ENCODE measurements at regions not wholly inside any gene's neighbourhood (a gene's known extent, or its start where the extent isn't known, plus 50 kb on each side); places are given as distances from the start of the nearest gene placed in this dataset.
"Not testable (repeated sequence)": the region's sequence is repeated elsewhere in the genome, so short reads cannot be mapped to it uniquely, and the experiment has no call there.

DNA sequence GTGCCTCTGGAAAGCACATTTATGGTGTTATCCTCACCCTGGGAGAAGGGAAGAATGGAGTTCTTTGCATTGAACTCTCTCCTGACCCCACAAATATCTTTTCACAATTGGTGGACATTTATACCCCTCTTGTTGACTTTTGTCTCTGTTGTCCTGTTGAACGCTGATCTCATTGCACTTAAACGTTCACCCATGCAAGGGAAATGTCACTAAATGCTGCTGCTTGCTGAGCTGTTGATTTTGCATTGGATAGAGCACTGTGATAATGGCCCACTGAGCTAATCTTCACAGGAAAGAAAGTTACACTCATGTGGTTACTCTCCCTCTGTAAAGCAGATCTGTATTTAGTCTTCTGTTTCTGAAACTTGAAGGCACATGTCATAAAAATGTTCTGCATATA, 133.4 kb downstream of the FZD1 start:
- Histone ChIP-seq H3K4me1 (no peaks in the 10 kb centered on the region), H3K36me3 (no peaks in the 10 kb centered on the region), H3K27me3 (no peaks in the 10 kb centered on the region), H3K9me3 (no peaks in the 10 kb centered on the region), H3K4me3 (no peak overlapping the region), H3K27ac (no peak overlapping the region)
- TF ChIP-seq, protein P1, sequence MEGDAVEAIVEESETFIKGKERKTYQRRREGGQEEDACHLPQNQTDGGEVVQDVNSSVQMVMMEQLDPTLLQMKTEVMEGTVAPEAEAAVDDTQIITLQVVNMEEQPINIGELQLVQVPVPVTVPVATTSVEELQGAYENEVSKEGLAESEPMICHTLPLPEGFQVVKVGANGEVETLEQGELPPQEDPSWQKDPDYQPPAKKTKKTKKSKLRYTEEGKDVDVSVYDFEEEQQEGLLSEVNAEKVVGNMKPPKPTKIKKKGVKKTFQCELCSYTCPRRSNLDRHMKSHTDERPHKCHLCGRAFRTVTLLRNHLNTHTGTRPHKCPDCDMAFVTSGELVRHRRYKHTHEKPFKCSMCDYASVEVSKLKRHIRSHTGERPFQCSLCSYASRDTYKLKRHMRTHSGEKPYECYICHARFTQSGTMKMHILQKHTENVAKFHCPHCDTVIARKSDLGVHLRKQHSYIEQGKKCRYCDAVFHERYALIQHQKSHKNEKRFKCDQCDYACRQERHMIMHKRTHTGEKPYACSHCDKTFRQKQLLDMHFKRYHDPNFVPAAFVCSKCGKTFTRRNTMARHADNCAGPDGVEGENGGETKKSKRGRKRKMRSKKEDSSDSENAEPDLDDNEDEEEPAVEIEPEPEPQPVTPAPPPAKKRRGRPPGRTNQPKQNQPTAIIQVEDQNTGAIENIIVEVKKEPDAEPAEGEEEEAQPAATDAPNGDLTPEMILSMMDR (IDR thresholded peaks at IDR 0.05) = no peak
- intact Hi-C loops (cut with DNase I) = no loop called here
- ATAC-seq = no peak
- DNase-seq = no peak

DNA sequence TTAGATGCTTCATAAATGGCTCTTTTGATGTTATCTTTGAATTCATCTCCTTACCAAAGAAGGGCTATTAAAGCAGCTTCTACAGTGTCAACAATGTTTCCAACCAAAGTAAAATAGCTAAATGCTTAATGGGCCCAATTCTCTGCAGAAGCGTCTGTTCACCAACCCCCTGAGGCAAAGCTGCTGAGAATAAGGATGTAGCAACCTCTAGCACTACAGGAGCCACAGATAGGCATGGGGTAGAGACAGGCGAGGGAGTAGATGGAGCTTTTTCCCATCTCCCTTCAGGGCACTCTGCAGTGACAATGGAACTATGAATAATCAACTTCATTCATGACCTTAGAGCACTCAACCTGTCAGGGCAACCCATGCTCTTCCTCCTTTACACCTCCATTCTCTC, 134.1 kb downstream of the FZD1 start:
- H3K27me3 ChIP-seq = no peaks in the 10 kb centered on the region
- no peak for ATAC-seq
- no peaks in the 10 kb centered on the region for H3K9me3 ChIP-seq
- no peaks in the 10 kb centered on the region for H3K4me1 ChIP-seq
- no peaks in the 10 kb centered on the region for H3K36me3 ChIP-seq
- DNase-seq = no peak
- H3K4me3 ChIP-seq = no peak overlapping the region
- H3K27ac ChIP-seq = no peak overlapping the region
- intact Hi-C loops (cut with DNase I) = no loop called here
- TF ChIP-seq, protein P1 (IDR thresholded peaks at IDR 0.05) = no peak

DNA sequence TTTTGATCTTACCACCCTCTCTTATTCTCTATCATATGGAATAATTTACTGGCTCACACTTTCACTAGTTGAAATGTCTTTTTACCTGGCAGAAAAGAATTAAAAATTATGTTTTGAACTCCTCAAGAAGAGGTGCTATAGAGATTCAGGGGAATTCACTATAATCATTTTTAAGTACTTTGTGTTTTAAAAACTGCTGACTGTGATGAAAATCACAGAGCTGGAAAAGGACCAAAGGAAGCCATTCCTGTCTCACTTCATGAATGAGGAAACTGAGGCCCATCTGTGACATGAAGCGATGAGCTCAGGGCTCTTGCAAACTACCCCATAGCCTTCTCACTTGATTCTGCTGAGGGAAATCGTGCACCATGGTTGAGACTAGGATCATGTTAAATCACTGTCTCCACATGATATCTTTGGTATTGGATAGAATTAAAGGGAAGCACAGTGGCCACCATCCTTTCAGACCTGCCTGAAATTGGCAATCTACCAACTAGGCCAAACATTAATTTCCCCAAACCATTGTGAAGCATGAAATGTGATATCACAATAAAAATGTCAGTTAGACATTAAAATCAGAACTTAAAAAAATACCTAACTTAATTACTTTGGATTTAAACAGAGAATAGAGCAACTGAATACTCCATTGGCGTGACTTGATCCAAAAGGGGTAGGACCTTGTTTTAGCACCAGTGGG, 141.0 kb downstream of the FZD1 start:
- DNase-seq = no peak
- Histone ChIP-seq H3K27ac (no peak overlapping the region), H3K36me3 (no peaks in the 10 kb centered on the region), H3K27me3 (no peaks in the 10 kb centered on the region), H3K4me1 (no peaks in the 10 kb centered on the region), H3K4me3 (no peak overlapping the region), H3K9me3 (no peaks in the 10 kb centered on the region)
- no peak for ATAC-seq
- intact Hi-C loops (cut with DNase I) = no loop called here
- TF ChIP-seq, protein P1 (IDR thresholded peaks at IDR 0.05) = no peak

DNA sequence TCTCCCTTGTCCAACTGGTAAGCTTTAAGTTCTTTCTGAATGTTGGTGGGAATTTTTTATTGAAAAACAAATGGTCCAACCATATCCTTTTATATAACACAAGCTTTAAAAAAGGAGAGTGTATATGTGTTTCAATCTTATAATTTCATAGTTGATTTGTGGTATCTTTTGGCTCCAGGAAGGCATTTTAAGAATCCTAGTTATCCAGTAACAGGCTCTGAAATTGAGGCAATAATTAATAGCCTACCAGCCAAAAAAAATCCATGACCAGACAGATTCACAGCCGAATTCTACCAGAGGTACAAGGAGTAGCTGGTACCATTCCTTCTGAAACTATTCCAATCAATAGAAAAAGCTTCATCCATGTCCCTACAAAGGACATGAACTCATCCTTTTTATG, 141.6 kb downstream of the FZD1 start:
- H3K27ac ChIP-seq, ATAC-seq: not testable (repeated sequence)

DNA sequence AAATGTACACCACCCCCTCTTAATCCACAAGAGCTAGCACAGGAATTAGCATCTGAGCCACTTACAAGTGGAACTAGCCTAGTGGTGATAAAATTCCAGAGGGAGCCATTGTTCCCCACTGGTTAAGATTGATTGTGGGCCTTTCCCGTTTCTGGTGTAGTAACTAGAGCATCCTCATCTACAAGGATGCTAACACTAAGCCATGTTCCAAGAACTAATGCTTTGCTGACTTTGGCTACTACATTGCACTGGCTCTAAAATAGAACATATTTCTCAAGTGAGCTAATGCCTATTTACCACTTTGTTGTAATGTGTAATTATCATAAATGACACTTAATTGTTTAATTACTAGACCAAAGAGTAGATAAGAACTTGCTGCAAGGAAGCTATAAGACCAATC, 143.7 kb downstream of the FZD1 start:
- Histone ChIP-seq H3K36me3 (no peaks in the 10 kb centered on the region), H3K27ac (no peak overlapping the region), H3K9me3 (no peaks in the 10 kb centered on the region), H3K27me3 (no peaks in the 10 kb centered on the region), H3K4me3 (no peak overlapping the region), H3K4me1 (no peaks in the 10 kb centered on the region)
- intact Hi-C loops (cut with DNase I) = no loop called here
- TF ChIP-seq, protein P1 (IDR thresholded peaks at IDR 0.05) = no peak
- DNase-seq = no peak
- ATAC-seq = no peak

More for the DNA sequence above, 141.6 kb downstream of the FZD1 start:
- H3K27me3 ChIP-seq; intact Hi-C loops (cut with DNase I); H3K9me3 ChIP-seq; H3K4me3 ChIP-seq; H3K4me1 ChIP-seq; DNase-seq; H3K36me3 ChIP-seq: not testable (repeated sequence)
